Adrenal gland (tissue), 5 donors: ENCODE measurements at regions not wholly inside any gene's neighbourhood (a gene's known extent, or its start where the extent isn't known, plus 50 kb on each side); places are given as distances from the start of the nearest gene placed in this dataset.
"Not testable (repeated sequence)": the region's sequence is repeated elsewhere in the genome, so short reads cannot be mapped to it uniquely, and the experiment has no call there.

Experiments used
- POLR2A ChIP-seq, 2 donors: fragments of 450-650 bp; IDR thresholded peaks; one replicate each; pipeline ENCODE4 v1.6.1; 2017; ENCODE audit warnings: antibody characterized with exemption in 2 of 2, mild to moderate bottlenecking in 2 of 2, moderate library complexity in 1 of 2
- TF ChIP-seq, protein P1 (sequence below), 6 experiments: fragments of 450-650 bp in 4 of 6; fragments of 200-600 bp in 2 of 6; sonication (generic) in 1 of 6; IDR thresholded peaks; 1 replicate in 5 of 6; 2 replicates in 1 of 6; pipeline versions ENCODE4 v1.5.1 to v1.8.0; 2016 to 2021; ENCODE audit warnings: antibody characterized with exemption in 6 of 6, mild to moderate bottlenecking in 2 of 6, moderate library complexity in 1 of 6
- donor health status: DM: no; HTN: no; CAD: no.

DNA sequence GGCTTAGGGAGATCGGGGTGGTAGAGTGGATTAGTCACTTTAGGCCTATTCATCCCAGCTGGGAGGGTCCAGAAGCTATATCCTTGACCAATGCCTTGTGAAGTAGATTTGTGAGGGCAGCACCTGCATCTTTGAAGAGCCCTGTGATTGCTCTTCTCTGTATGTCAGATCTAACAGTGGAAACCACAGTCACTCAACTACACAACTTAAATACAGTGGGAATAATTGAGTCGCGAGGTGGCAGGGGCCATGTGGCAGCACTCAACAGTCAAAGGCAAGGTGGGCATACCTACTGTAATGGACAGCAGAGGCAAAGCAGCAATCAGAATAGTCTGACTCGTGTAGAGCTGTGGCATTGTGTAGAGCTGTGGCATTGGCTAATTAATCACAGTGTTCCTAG, 202.1 kb upstream of the KIF2A start:
- TF ChIP-seq, protein P1, sequence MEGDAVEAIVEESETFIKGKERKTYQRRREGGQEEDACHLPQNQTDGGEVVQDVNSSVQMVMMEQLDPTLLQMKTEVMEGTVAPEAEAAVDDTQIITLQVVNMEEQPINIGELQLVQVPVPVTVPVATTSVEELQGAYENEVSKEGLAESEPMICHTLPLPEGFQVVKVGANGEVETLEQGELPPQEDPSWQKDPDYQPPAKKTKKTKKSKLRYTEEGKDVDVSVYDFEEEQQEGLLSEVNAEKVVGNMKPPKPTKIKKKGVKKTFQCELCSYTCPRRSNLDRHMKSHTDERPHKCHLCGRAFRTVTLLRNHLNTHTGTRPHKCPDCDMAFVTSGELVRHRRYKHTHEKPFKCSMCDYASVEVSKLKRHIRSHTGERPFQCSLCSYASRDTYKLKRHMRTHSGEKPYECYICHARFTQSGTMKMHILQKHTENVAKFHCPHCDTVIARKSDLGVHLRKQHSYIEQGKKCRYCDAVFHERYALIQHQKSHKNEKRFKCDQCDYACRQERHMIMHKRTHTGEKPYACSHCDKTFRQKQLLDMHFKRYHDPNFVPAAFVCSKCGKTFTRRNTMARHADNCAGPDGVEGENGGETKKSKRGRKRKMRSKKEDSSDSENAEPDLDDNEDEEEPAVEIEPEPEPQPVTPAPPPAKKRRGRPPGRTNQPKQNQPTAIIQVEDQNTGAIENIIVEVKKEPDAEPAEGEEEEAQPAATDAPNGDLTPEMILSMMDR (IDR thresholded peaks at IDR 0.05), result not testable (repeated sequence)
- TF ChIP-seq POLR2A (IDR thresholded peaks at IDR 0.05), result not testable (repeated sequence)
